DOHH2 (cell line): ENCODE measurements at regions not wholly inside any gene's neighbourhood (a gene's known extent, or its start where the extent isn't known, plus 50 kb on each side); places are given as distances from the start of the nearest gene placed in this dataset.

Experiments
- H3F3A ChIP-seq: fragments of 200-600 bp; sonication (generic), shearing (Covaris generic); 2 replicates; pipeline ENCODE4 v1.6.0; 2016; ENCODE audit warnings: antibody characterized with exemption, mild to moderate bottlenecking; ENCODE audit not compliant: control insufficient read depth, insufficient read depth
- H3K27ac ChIP-seq: fragments of 200-600 bp; sonication (generic); 2 replicates; pipeline ENCODE4 v1.5.1; 2014; ENCODE audit warnings: low read depth, mild to moderate bottlenecking, low read length, moderate library complexity
- H3K27me3 ChIP-seq: fragments of 200-600 bp; sonication (generic); 2 replicates; pipeline ENCODE4 v1.6.1; 2014; ENCODE audit warnings: mild to moderate bottlenecking, low read length, mixed read lengths; ENCODE audit not compliant: control insufficient read depth
- H3K36me3 ChIP-seq: fragments of 200-600 bp; sonication (generic); 2 replicates; pipeline ENCODE4 v1.6.1; 2014; ENCODE audit warnings: mild to moderate bottlenecking, low read length, moderate library complexity, mixed read lengths; ENCODE audit not compliant: control insufficient read depth
- H3K4me1 ChIP-seq: fragments of 200-600 bp; sonication (generic); 2 replicates; pipeline ENCODE4 v1.6.1; 2014; ENCODE audit warnings: mild to moderate bottlenecking, low read length, mixed read lengths; ENCODE audit not compliant: control insufficient read depth
- H3K4me2 ChIP-seq: fragments of 200-600 bp; sonication (generic); 2 replicates; pipeline ENCODE4 v1.6.0; 2014; ENCODE audit warnings: mild to moderate bottlenecking, low read length, moderate library complexity
- H3K4me3 ChIP-seq: fragments of 200-600 bp; sonication (generic); 2 replicates; pipeline ENCODE4 v1.5.1; 2014; ENCODE audit warnings: mild to moderate bottlenecking, low read length, mixed read lengths
- H3K79me2 ChIP-seq: fragments of 200-600 bp; sonication (generic); 2 replicates; pipeline ENCODE4 v1.6.1; 2014; ENCODE audit warnings: mild to moderate bottlenecking, low read length, mixed read lengths; ENCODE audit not compliant: control insufficient read depth
- H3K9me2 ChIP-seq: fragments of 200-600 bp; sonication (generic); replicated peaks from 2 replicates; pipeline ENCODE4 v1.6.1; 2014; ENCODE audit warnings: mild to moderate bottlenecking, low read length, mixed read lengths; ENCODE audit not compliant: control insufficient read depth
- H3K9me3 ChIP-seq: fragments of 200-600 bp; sonication (generic); 2 replicates; pipeline ENCODE4 v1.6.1; 2014; ENCODE audit warnings: antibody characterized with exemption, low read length, mixed read lengths; ENCODE audit not compliant: control insufficient read depth, insufficient read depth
- H4K20me1 ChIP-seq: fragments of 200-600 bp; sonication (generic); 2 replicates; pipeline ENCODE4 v1.6.0; 2014; ENCODE audit warnings: low read depth, mild to moderate bottlenecking, antibody characterized with exemption, low read length, moderate library complexity; ENCODE audit not compliant: control insufficient read depth, insufficient read depth
- EZH2phosphoT487 ChIP-seq: fragments of 200-600 bp; sonication (generic); IDR thresholded peaks from 2 replicates; pipeline ENCODE4 v1.6.1; 2017; ENCODE audit warnings: borderline replicate concordance, mild to moderate bottlenecking, antibody characterized with exemption, low read length, moderate library complexity, mixed read lengths
- TF ChIP-seq, protein P1 (sequence below): fragments of 200-600 bp; sonication (generic); IDR thresholded peaks from one replicate; pipeline ENCODE4 v1.5.1; 2014; ENCODE audit warnings: antibody characterized with exemption, mild to moderate bottlenecking, low read depth, low read length; ENCODE audit not compliant: poor library complexity, severe bottlenecking

DNA sequence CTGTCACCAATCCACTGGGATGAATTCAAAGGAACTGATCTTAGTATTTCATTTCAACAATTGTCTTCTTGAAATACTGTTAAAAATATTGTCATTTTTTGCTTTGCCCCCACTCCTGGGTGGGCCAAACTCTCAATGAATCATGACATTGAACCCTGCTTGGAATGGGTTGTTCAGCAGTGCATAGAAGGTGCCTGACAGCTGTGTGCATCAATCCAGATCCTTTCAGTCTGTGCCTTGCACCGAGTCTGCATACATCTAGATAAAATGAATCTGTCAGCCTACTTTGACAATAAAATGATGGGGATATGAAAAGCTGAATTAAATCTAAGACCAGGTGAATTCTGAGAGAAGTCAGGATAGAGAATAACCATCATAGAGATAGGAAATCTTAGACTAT lies 706.6 kb downstream of the CBLN2 start:
- H3K79me2 ChIP-seq: no peaks in the 10 kb centered on the region
- no peaks in the 10 kb centered on the region for H3K9me3 ChIP-seq
- H3K4me3 ChIP-seq: no peak overlapping the region
- H3K36me3 ChIP-seq: no peaks in the 10 kb centered on the region
- H3K4me2 ChIP-seq: no peak overlapping the region
- H3F3A ChIP-seq: no peaks in the 10 kb centered on the region
- no peaks in the 10 kb centered on the region for H3K27me3 ChIP-seq
- H4K20me1 ChIP-seq: no peaks in the 10 kb centered on the region
- no peak overlapping the region for H3K27ac ChIP-seq
- TF ChIP-seq EZH2phosphoT487: no peak
- TF ChIP-seq, protein P1, sequence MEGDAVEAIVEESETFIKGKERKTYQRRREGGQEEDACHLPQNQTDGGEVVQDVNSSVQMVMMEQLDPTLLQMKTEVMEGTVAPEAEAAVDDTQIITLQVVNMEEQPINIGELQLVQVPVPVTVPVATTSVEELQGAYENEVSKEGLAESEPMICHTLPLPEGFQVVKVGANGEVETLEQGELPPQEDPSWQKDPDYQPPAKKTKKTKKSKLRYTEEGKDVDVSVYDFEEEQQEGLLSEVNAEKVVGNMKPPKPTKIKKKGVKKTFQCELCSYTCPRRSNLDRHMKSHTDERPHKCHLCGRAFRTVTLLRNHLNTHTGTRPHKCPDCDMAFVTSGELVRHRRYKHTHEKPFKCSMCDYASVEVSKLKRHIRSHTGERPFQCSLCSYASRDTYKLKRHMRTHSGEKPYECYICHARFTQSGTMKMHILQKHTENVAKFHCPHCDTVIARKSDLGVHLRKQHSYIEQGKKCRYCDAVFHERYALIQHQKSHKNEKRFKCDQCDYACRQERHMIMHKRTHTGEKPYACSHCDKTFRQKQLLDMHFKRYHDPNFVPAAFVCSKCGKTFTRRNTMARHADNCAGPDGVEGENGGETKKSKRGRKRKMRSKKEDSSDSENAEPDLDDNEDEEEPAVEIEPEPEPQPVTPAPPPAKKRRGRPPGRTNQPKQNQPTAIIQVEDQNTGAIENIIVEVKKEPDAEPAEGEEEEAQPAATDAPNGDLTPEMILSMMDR: no peak
- no peaks in the 10 kb centered on the region for H3K4me1 ChIP-seq
- no peaks in the 10 kb centered on the region for H3K9me2 ChIP-seq

DNA sequence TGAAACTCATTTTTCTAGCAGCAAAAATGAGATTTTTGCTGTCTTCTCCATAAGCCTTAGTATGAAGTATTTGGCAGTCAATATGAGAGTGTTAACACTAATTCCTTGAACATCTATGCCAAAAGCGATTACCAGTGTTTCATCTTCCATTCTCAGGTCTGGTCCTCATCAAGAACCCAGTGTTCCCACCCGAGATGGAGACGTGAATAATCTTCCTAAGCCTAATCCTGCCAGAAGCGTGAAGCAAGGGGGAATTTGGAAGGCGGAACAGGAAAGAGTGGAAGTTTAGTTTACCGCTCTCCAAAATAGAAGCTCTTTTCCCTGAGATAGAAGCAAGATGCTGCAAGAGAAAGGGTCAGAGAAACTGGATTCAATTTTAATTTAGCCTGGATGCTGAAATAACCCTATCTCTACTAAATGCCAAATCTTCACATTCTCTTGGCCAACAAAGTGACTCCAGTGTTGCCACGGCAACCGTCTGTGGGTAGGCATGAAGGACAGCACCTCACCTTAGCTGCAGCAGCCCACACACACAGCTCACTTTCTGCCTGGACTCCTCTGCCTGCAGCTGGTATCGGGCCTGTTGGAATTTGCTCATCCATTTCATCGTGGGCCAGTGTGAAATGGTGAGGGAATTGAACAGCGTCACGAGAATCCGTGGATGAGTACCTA lies 711.1 kb downstream of the CBLN2 start:
- no peak overlapping the region for H3K4me2 ChIP-seq
- no peaks in the 10 kb centered on the region for H4K20me1 ChIP-seq
- no peaks in the 10 kb centered on the region for H3F3A ChIP-seq
- no peaks in the 10 kb centered on the region for H3K9me2 ChIP-seq
- no peak overlapping the region for H3K27ac ChIP-seq
- no peaks in the 10 kb centered on the region for H3K79me2 ChIP-seq
- no peak overlapping the region for H3K4me3 ChIP-seq
- no peaks in the 10 kb centered on the region for H3K9me3 ChIP-seq
- no peaks in the 10 kb centered on the region for H3K27me3 ChIP-seq
- H3K4me1 ChIP-seq: no peaks in the 10 kb centered on the region
- no peak for TF ChIP-seq EZH2phosphoT487
- TF ChIP-seq, protein P1: no peak
- no peaks in the 10 kb centered on the region for H3K36me3 ChIP-seq

DNA sequence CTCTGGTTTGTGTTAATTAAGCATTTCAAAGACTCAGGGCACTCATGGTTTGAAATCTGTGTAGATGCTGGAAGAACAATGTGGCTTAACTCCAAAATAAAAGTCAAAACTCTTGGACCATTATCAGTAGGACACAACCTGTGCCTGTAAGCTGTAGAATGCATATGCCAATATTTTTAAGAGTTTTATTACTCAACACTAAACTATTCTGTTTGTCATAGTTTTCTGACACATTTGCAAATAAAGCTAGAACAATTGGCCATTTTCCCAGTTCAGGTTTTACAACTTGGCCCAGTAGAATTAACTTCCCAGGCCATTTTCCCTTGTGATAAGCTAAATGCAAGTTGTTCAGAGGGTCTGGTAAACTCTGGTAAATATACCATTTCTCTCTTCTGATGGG lies 713.1 kb downstream of the CBLN2 start:
- H3K9me3 ChIP-seq: no peaks in the 10 kb centered on the region
- no peaks in the 10 kb centered on the region for H3K27me3 ChIP-seq
- no peaks in the 10 kb centered on the region for H3K79me2 ChIP-seq
- TF ChIP-seq EZH2phosphoT487: no peak
- TF ChIP-seq, protein P1: no peak
- no peaks in the 10 kb centered on the region for H3K4me1 ChIP-seq
- no peak overlapping the region for H3K4me2 ChIP-seq
- no peaks in the 10 kb centered on the region for H3K9me2 ChIP-seq
- no peaks in the 10 kb centered on the region for H3F3A ChIP-seq
- no peak overlapping the region for H3K27ac ChIP-seq
- H3K36me3 ChIP-seq: no peaks in the 10 kb centered on the region
- H3K4me3 ChIP-seq: no peak overlapping the region
- no peaks in the 10 kb centered on the region for H4K20me1 ChIP-seq

DNA sequence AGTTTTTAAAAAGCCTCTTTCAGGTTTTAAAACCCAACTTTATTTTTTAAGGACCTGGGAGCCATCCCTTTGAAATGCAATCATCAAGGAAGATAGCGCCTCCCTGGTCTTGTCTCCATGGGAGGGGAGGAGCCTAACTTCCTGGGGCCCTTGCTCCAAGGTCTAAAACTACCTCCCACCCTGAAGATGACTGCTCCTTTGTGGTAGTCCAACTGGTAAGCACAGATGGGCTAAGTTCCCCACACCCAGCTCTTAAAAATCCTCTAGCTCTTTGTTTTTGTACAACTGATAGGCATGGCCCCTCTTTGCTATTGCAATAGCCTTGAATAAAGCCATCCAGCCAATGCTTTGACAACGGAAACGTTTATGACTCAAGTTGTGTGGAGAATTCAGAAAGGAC lies 716.8 kb downstream of the CBLN2 start:
- H3K27ac ChIP-seq: no peak overlapping the region
- no peak overlapping the region for H3K4me3 ChIP-seq
- no peaks in the 10 kb centered on the region for H3K9me3 ChIP-seq
- no peaks in the 10 kb centered on the region for H3K36me3 ChIP-seq
- H3K4me2 ChIP-seq: no peak overlapping the region
- TF ChIP-seq, protein P1: no peak
- TF ChIP-seq EZH2phosphoT487: no peak
- no peaks in the 10 kb centered on the region for H3F3A ChIP-seq
- H4K20me1 ChIP-seq: no peaks in the 10 kb centered on the region
- H3K27me3 ChIP-seq: no peaks in the 10 kb centered on the region
- no peaks in the 10 kb centered on the region for H3K9me2 ChIP-seq
- H3K4me1 ChIP-seq: no peaks in the 10 kb centered on the region
- H3K79me2 ChIP-seq: no peaks in the 10 kb centered on the region
